H1 (cell line): ENCODE measurements at regions not wholly inside any gene's neighbourhood (a gene's known extent, or its start where the extent isn't known, plus 50 kb on each side); places are given as distances from the start of the nearest gene placed in this dataset.

Experiments
- CTCF ChIA-PET: fragments of 300-600 bp; sonication (Branson Sonifier 250); formaldehyde crosslinking; loops from one replicate; lab custom pipeline; 2021; ENCODE audit not compliant: partially characterized antibody; lab: Charles Lee
- POLR2A ChIA-PET: fragments of 300-600 bp; sonication (Branson Sonifier 250); formaldehyde crosslinking; loops from one replicate; lab custom pipeline; 2021; ENCODE audit warnings: inconsistent platforms; ENCODE audit not compliant: partially characterized antibody; lab: Charles Lee
- DNase-seq, 2 experiments: peaks; one replicate each; pipeline versions ENCODE4 v3.0.0 to v3.0.0-alpha.2; 2010 to 2022; ENCODE audit warnings: low spot score in 2 of 2, low read depth in 1 of 2, mixed read lengths in 1 of 2
- FAIRE-seq: peaks from 2 replicates; lab custom pipeline; 2011; peaks lifted over from hg19 to GRCh38; lab: Jason Lieb, UNC
- H2AFZ ChIP-seq: 2 replicates; pipeline ENCODE4 v1.8.1; 2012; ENCODE audit warnings: low read length, inconsistent platforms
- H2AK5ac ChIP-seq: 2 replicates; pipeline ENCODE4 v1.6.1; 2013; ENCODE audit warnings: low read depth, low read length
- H2BK120ac ChIP-seq: replicated peaks from 2 replicates; pipeline ENCODE3; 2013; ENCODE audit warnings: low read depth, low read length, inconsistent platforms
- H2BK12ac ChIP-seq: 2 replicates; pipeline ENCODE4 v1.6.1; 2013; ENCODE audit warnings: low read depth, low read length
- H2BK15ac ChIP-seq: 2 replicates; pipeline ENCODE4 v1.6.1; 2013; ENCODE audit warnings: low read length
- H2BK20ac ChIP-seq: 2 replicates; pipeline ENCODE4 v1.6.1; 2013; ENCODE audit warnings: low read length
- H2BK5ac ChIP-seq: 2 replicates; pipeline ENCODE4 v1.6.1; 2013; ENCODE audit warnings: low read depth, low read length
- H3K14ac ChIP-seq: 2 replicates; pipeline ENCODE4 v1.6.1; 2013; ENCODE audit warnings: inconsistent platforms; ENCODE audit not compliant: insufficient read length
- H3K18ac ChIP-seq: 2 replicates; pipeline ENCODE4 v1.6.1; 2013; ENCODE audit warnings: low read length; ENCODE audit errors: extremely low read depth
- H3K23ac ChIP-seq: 2 replicates; pipeline ENCODE4 v1.6.1; 2013; ENCODE audit warnings: inconsistent platforms; ENCODE audit not compliant: insufficient read length
- H3K23me2 ChIP-seq: 2 replicates; pipeline ENCODE4 v1.6.1; 2013; ENCODE audit warnings: low read depth, low read length
- H3K27ac ChIP-seq: 2 replicates; pipeline ENCODE4 v1.6.1; 2011; ENCODE audit warnings: low read depth, low read length, inconsistent platforms
- H3K27me3 ChIP-seq, 4 experiments: replicated peaks in 1 of 4; 1 replicate in 1 of 4; 2 replicates in 3 of 4; pipeline versions ENCODE4 v1.6.1 to v1.8.1; 2011 to 2013; ENCODE audit warnings: low read length in 3 of 4, mild to moderate bottlenecking in 3 of 4, inconsistent platforms in 2 of 4, mixed read lengths in 2 of 4, moderate library complexity in 1 of 4; ENCODE audit not compliant: control insufficient read depth in 3 of 4, insufficient read depth in 3 of 4; ENCODE audit errors: extremely low read depth in 1 of 4
- H3K36me3 ChIP-seq, 4 experiments: 2 replicates each; pipeline versions ENCODE4 v1.6.1 to v1.8.1; 2011 to 2013; ENCODE audit warnings: mild to moderate bottlenecking in 4 of 4, low read length in 3 of 4, moderate library complexity in 2 of 4, control low read depth in 1 of 4, inconsistent platforms in 1 of 4; ENCODE audit not compliant: insufficient read depth in 4 of 4, control insufficient read depth in 2 of 4
- H3K4ac ChIP-seq: replicated peaks from 2 replicates; pipeline ENCODE3; 2013; ENCODE audit warnings: low read length, low read depth, mixed read lengths, inconsistent platforms; ENCODE audit not compliant: insufficient read length
- H3K4me1 ChIP-seq, 4 experiments: replicated peaks in 1 of 4; 1 replicate in 1 of 4; 2 replicates in 3 of 4; pipeline versions ENCODE4 v1.6.1 to v1.8.1; 2011 to 2013; ENCODE audit warnings: low read length in 3 of 4, inconsistent platforms in 2 of 4, mixed read lengths in 1 of 4; ENCODE audit not compliant: insufficient read depth in 4 of 4, control insufficient read depth in 3 of 4
- H3K4me2 ChIP-seq, 2 experiments: 2 replicates each; pipeline versions ENCODE4 v1.6.1 to v1.8.1; 2011 to 2013; ENCODE audit warnings: low read depth in 2 of 2, low read length in 2 of 2, control low read depth in 1 of 2, inconsistent platforms in 1 of 2, mild to moderate bottlenecking in 1 of 2; ENCODE audit not compliant: insufficient read depth in 1 of 2
- H3K4me3 ChIP-seq, 4 experiments: fragments of 200-600, 300-600 bp in 1 of 4; sonication (generic), shearing (Covaris generic), sonication (Bioruptor Twin) in 1 of 4; 2 replicates each; pipeline versions ENCODE4 v1.5.1 to v1.8.1; 2011 to 2016; ENCODE audit warnings: low read length in 4 of 4, low read depth in 3 of 4, control low read depth in 2 of 4, inconsistent platforms in 2 of 4, mild to moderate bottlenecking in 2 of 4, mixed read lengths in 1 of 4, moderate library complexity in 1 of 4; ENCODE audit not compliant: insufficient read depth in 2 of 4; ENCODE audit errors: extremely low read depth in 1 of 4
- H3K56ac ChIP-seq: replicated peaks from 2 replicates; pipeline ENCODE3; 2013; ENCODE audit warnings: low read depth, mild to moderate bottlenecking, mixed read lengths, low read length, inconsistent platforms; ENCODE audit not compliant: insufficient read length
- H3K79me1 ChIP-seq: 2 replicates; pipeline ENCODE4 v1.6.1; 2013; ENCODE audit warnings: low read depth, low read length, control low read depth
- H3K79me2 ChIP-seq, 2 experiments: 2 replicates each; pipeline versions ENCODE4 v1.6.1 to v1.8.1; 2012 to 2013; ENCODE audit warnings: low read length in 2 of 2, mild to moderate bottlenecking in 2 of 2, inconsistent platforms in 1 of 2; ENCODE audit not compliant: insufficient read depth in 2 of 2, control insufficient read depth in 1 of 2
- H3K9ac ChIP-seq, 4 experiments: replicated peaks in 1 of 4; 1 replicate in 1 of 4; 2 replicates in 3 of 4; pipeline versions ENCODE4 v1.6.1 to v1.8.1; 2011 to 2013; ENCODE audit warnings: low read depth in 3 of 4, low read length in 3 of 4, control low read depth in 2 of 4, mild to moderate bottlenecking in 2 of 4, moderate library complexity in 2 of 4, inconsistent platforms in 1 of 4; ENCODE audit errors: extremely low read depth in 1 of 4
- H3K9me3 ChIP-seq, 2 experiments: 2 replicates each; pipeline versions ENCODE4 v1.6.1 to v1.8.1; 2012 to 2013; ENCODE audit warnings: mild to moderate bottlenecking in 2 of 2, moderate library complexity in 2 of 2, control low read depth in 1 of 2, inconsistent platforms in 1 of 2, low read depth in 1 of 2, low read length in 1 of 2, mixed read lengths in 1 of 2; ENCODE audit not compliant: insufficient read depth in 2 of 2
- H4K20me1 ChIP-seq, 2 experiments: replicated peaks in 1 of 2; 2 replicates each; pipeline versions ENCODE3 to v1.8.1; 2011 to 2013; ENCODE audit warnings: inconsistent platforms in 2 of 2, low read length in 2 of 2, mild to moderate bottlenecking in 1 of 2; ENCODE audit not compliant: insufficient read depth in 2 of 2, control insufficient read depth in 1 of 2
- H4K5ac ChIP-seq: 2 replicates; pipeline ENCODE4 v1.6.1; 2013; ENCODE audit warnings: low read length, low read depth, mixed read lengths, inconsistent platforms; ENCODE audit not compliant: insufficient read length
- H4K8ac ChIP-seq: 2 replicates; pipeline ENCODE4 v1.8.0; 2013; ENCODE audit warnings: mild to moderate bottlenecking, moderate library complexity, low read length, inconsistent platforms; ENCODE audit not compliant: insufficient read depth; ENCODE audit errors: extremely low read depth
- H4K91ac ChIP-seq: replicated peaks from 2 replicates; pipeline ENCODE3; 2013; ENCODE audit warnings: low read length, mixed read lengths, inconsistent platforms; ENCODE audit not compliant: insufficient read length
- BACH1 ChIP-seq: IDR thresholded peaks from 2 replicates; pipeline ENCODE4 v1.6.1; 2012; ENCODE audit warnings: low read length, improper control_type of control experiment
- BCL11A ChIP-seq, 2 experiments: IDR thresholded peaks; one replicate each; pipeline ENCODE4 v1.6.1; 2011; ENCODE audit warnings: low read depth in 2 of 2, low read length in 2 of 2, mild to moderate bottlenecking in 2 of 2
- BRCA1 ChIP-seq: IDR thresholded peaks from 2 replicates; pipeline ENCODE4 v1.6.1; 2012; ENCODE audit warnings: low read depth, low read length, improper control_type of control experiment
- CBX5 ChIP-seq: fragments of 300-800, 300-1000 bp; sonication (generic); IDR thresholded peaks from 2 replicates; pipeline ENCODE4 v1.7.1; 2016; ENCODE audit warnings: antibody characterized with exemption, low read length, low read depth
- CHD2 ChIP-seq: IDR thresholded peaks from 2 replicates; pipeline ENCODE4 v1.6.1; 2012; ENCODE audit warnings: low read length, improper control_type of control experiment
- JUN ChIP-seq: IDR thresholded peaks from 2 replicates; pipeline ENCODE4 v1.6.1; 2011; ENCODE audit warnings: low read depth, mild to moderate bottlenecking, improper control_type of control experiment, low read length
- KDM1A ChIP-seq: fragments of 200-600, 300-600 bp; sonication (generic); IDR thresholded peaks from 2 replicates; pipeline ENCODE4 v1.7.1; 2016; ENCODE audit warnings: mild to moderate bottlenecking, low read length, borderline replicate concordance
- POLR2A ChIP-seq, 2 experiments: IDR thresholded peaks; 1 replicate in 1 of 2; 2 replicates in 1 of 2; pipeline ENCODE4 v1.6.1; 2011; ENCODE audit warnings: low read depth in 2 of 2, low read length in 2 of 2, mild to moderate bottlenecking in 2 of 2; ENCODE audit errors: control extremely low read depth in 1 of 2
- RAD21 ChIP-seq, 2 experiments: IDR thresholded peaks in 1 of 2; conservative IDR thresholded peaks in 1 of 2; 2 replicates each; pipeline ENCODE4 v1.6.1; 2011; ENCODE audit warnings: low read depth in 2 of 2, low read length in 2 of 2, improper control_type of control experiment in 1 of 2, inconsistent platforms in 1 of 2, mild to moderate bottlenecking in 1 of 2, moderate library complexity in 1 of 2
- RBBP5 ChIP-seq: IDR thresholded peaks from 2 replicates; pipeline ENCODE4 v1.7.1; 2012; ENCODE audit warnings: low read depth, mild to moderate bottlenecking, inconsistent platforms, low read length, moderate library complexity, borderline replicate concordance
- SIRT6 ChIP-seq: IDR thresholded peaks from one replicate; pipeline ENCODE4 v1.7.1; 2012; ENCODE audit warnings: low read length, inconsistent platforms
- SUZ12 ChIP-seq: fragments of 200-600 bp; sonication (generic); IDR thresholded peaks from 2 replicates; pipeline ENCODE4 v1.6.1; 2012; ENCODE audit warnings: mild to moderate bottlenecking, inconsistent platforms, low read length, moderate library complexity, mixed read lengths
- TAF7 ChIP-seq: optimal IDR thresholded peaks from 2 replicates; pipeline ENCODE3; 2011; ENCODE audit warnings: low read depth, mild to moderate bottlenecking, inconsistent platforms, low read length, moderate library complexity, borderline replicate concordance
- TBP ChIP-seq: IDR thresholded peaks from 2 replicates; pipeline ENCODE4 v1.6.1; 2011; ENCODE audit warnings: low read depth, low read length, improper control_type of control experiment
- TCF12 ChIP-seq: IDR thresholded peaks from 2 replicates; pipeline ENCODE4 v1.6.1; 2011; ENCODE audit warnings: low read depth, mild to moderate bottlenecking, low read length
- WGBS, 2 experiments: shearing (Covaris generic) in 1 of 2; methylation state at CpG; one replicate each; pipeline versions ENCODE4 v1.1.6 to v1.1.7; 2013 to 2015; ENCODE audit warnings: low lambda C conversion rate in 2 of 2, mixed read lengths in 2 of 2, inconsistent platforms in 1 of 2, low coverage in 1 of 2, missing lambda C conversion rate in 1 of 2; ENCODE audit not compliant: insufficient replicate concordance in 2 of 2, insufficient coverage in 1 of 2, insufficient read length in 1 of 2; ENCODE audit errors: extremely low coverage in 1 of 2, missing lambda C conversion rate in 1 of 2; 5-methylcytosine and 5-hydroxymethylcytosine counted together

- no peak overlapping the region for H3K14ac ChIP-seq
- 90% methylated on average over 11 of the region's 11 CpGs; no CpG with 5 or more reads in 1 of the 2 experiments for WGBS, 2 experiments
- no peaks in the 10 kb centered on the region for H4K20me1 ChIP-seq
- no peak overlapping the region for H3K23ac ChIP-seq
- H3K9me3 ChIP-seq, result no peaks in the 10 kb centered on the region
- no peak overlapping the region for H4K91ac ChIP-seq
- no peak overlapping the region for H2BK120ac ChIP-seq
- no peak overlapping the region for H2BK12ac ChIP-seq
- H3K27me3 ChIP-seq, result no peaks in the 10 kb centered on the region
- H3K27ac ChIP-seq, result no peak overlapping the region
- H4K5ac ChIP-seq, result no peak overlapping the region
- ChIA-PET POLR2A (no interaction called here), CTCF (interaction anchor here (0.6 kb wide), 2 partner anchors 22 to 303 kb away, joined by 3 read pairs; no protein-coding TSS in a partner anchor)
- no peak for DNase-seq
- no peak overlapping the region for H2AFZ ChIP-seq
- no peak overlapping the region for H3K4ac ChIP-seq
- no peaks in the 10 kb centered on the region for H3K36me3 ChIP-seq
- H2BK15ac ChIP-seq, result no peak overlapping the region
- H4K8ac ChIP-seq, result no peak overlapping the region
- H3K9ac ChIP-seq, result no peak overlapping the region
- peaks cover 0 to 4% (median 0%) of the 10 kb centered on the region in 4 experiments; a peak in 1 of 7 replicates for H3K4me1 ChIP-seq
- H3K18ac ChIP-seq, result no peak overlapping the region
- no peak overlapping the region for H3K56ac ChIP-seq
- no peak overlapping the region for H2BK5ac ChIP-seq
- H3K79me1 ChIP-seq, result no peaks in the 10 kb centered on the region
- H3K4me2 ChIP-seq, result no peak overlapping the region
- no peak overlapping the region for H3K4me3 ChIP-seq
- no peaks in the 10 kb centered on the region for H3K23me2 ChIP-seq
- no peaks in the 10 kb centered on the region for H3K79me2 ChIP-seq
- H2AK5ac ChIP-seq, result no peak overlapping the region
- no peak for FAIRE-seq
- H2BK20ac ChIP-seq, result no peak overlapping the region
- TF ChIP-seq KDM1A, result no peak
- no peak for TF ChIP-seq CHD2
- no peak for TF ChIP-seq SIRT6
- TF ChIP-seq TCF12, result no peak
- no peak for TF ChIP-seq BCL11A (IDR thresholded peaks at IDR 0.05; ENCODE audit: low read depth in 2 of 2, low read length in 2 of 2)
- no peak for TF ChIP-seq RAD21 (IDR thresholded peaks at IDR 0.05 in 1 of 2, conservative IDR thresholded peaks at IDR 0.05 in 1 of 2; ENCODE audit: low read depth in 2 of 2, low read length in 2 of 2)
- TF ChIP-seq JUN, result no peak
- TF ChIP-seq TAF7, result no peak
- no peak for TF ChIP-seq SUZ12
- TF ChIP-seq POLR2A (IDR thresholded peaks at IDR 0.05; ENCODE audit: control extremely low read depth in 1 of 2, low read depth in 2 of 2, low read length in 2 of 2), result no peak
- TF ChIP-seq BACH1, result no peak
- TF ChIP-seq CBX5, result no peak
- no peak for TF ChIP-seq BRCA1
- TF ChIP-seq TBP, result no peak
- TF ChIP-seq RBBP5, result no peak
Observed at GRCh38 chr16:51458356-51459140, 307.5 kb upstream of the SALL1 start.
